ENCODE measurements at regions not wholly inside any gene's neighbourhood (a gene's known extent, or its start where the extent isn't known, plus 50 kb on each side); places are given as distances from the start of the nearest gene placed in this dataset.

DNA sequence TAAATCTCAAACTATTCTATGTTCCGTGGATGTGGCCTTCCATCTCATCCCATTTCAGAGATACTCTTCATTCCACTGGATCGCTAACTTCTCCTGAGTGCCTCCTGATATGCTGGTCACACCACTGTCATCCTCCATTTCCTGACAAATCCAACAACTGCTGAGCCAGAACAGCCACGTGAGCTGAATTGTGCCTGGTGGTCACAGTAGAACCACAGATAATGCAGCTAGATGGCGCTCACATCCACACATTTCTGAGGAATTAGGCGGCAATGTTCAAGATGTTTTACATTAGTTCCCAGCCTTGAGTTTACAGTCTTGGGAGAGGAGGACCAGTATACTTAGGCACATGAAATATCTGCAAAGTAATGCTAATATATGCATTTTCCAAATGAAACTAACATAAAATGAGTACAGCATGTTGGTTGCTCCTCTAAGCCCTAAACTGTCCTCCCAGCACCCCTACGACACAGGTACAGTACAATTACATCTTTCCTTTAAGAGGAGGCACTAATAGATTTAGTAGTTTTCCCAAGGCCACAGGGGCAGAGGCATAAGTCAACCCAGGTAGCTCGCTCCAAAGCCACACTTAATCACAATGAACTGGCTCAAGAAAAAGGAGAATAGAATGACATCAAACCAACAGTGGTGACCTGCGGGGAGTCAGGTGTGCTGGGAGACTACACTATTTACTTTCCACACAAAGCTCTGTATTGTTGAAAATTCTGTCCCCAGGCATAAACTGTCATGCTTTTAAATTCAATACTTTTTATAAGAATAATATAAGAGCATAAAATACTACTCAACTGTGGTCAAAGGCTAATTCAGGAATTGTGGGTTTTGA is 134.2 kb downstream of the CHIC2 start:
- no peaks in the 10 kb centered on the region for H3K36me3 ChIP-seq (ENCODE audit: insufficient read depth, low read length)
- no peaks in the 10 kb centered on the region for H3K9me2 ChIP-seq (ENCODE audit: insufficient read depth, low read length)
- H3K4me2 ChIP-seq (ENCODE audit: low read length) = no peak overlapping the region
- no peak overlapping the region for H3K4me3 ChIP-seq (ENCODE audit: low read length)
- no peaks in the 10 kb centered on the region for H4K20me1 ChIP-seq (ENCODE audit: insufficient read depth)
- H3K9ac ChIP-seq (ENCODE audit: low read length) = no peak overlapping the region
- no peaks in the 10 kb centered on the region for H3K9me3 ChIP-seq (ENCODE audit: low read length)
- no peaks in the 10 kb centered on the region for H3K79me2 ChIP-seq (replicated peaks; ENCODE audit: insufficient read depth, low read length)
- H3F3A ChIP-seq (ENCODE audit: insufficient read depth, low read length, poor library complexity, severe bottlenecking) = no peaks in the 10 kb centered on the region
- H2AFZ ChIP-seq (ENCODE audit: low read depth, low read length) = no peak overlapping the region
- peak; percentile 26 for TF ChIP-seq MXI1 (conservative IDR thresholded peaks at IDR 0.05; ENCODE audit: poor library complexity, severe bottlenecking)
- TF ChIP-seq CTCF (IDR thresholded peaks at IDR 0.05; ENCODE audit: poor library complexity, severe bottlenecking) = peak; percentile 72
- peak; percentile 69 for TF ChIP-seq RAD21 (conservative IDR thresholded peaks at IDR 0.05)
- TF ChIP-seq SMC3 (conservative IDR thresholded peaks at IDR 0.05; ENCODE audit: poor library complexity) = peak; percentile 69
- no peak for TF ChIP-seq EZH2 (IDR thresholded peaks at IDR 0.05; ENCODE audit: borderline replicate concordance, insufficient read depth, low read length, poor library complexity, severe bottlenecking)
- no peak for TF ChIP-seq EP300 (conservative IDR thresholded peaks at IDR 0.05; ENCODE audit: poor library complexity, severe bottlenecking)
- no peaks in the 10 kb centered on the region for H3K27me3 ChIP-seq (ENCODE audit: insufficient read depth, low read depth, low read length)
- no peak overlapping the region for H3K27ac ChIP-seq (ENCODE audit: low read length)

DNA sequence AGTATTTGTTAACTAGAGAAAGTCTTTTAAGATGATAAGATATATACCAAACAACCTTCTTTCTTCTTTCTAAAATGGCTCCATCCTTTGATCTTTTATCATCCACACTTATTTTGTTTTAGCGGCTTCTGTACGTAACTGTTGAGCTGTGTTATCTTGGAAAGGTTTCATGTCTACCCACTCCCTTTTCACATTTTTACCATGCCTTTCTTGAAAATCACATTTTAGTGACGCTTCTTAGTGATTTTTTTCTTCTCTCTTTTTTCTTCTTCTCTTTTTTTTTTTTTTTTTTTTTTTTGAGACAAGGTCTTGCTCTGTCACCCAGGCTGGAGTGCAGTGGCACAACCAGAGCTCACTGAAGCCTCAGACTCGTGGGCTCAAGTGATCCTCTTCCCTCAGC is 135.1 kb downstream of the CHIC2 start:
- Histone ChIP-seq H3K9me3 (ENCODE audit: low read length) (no peaks in the 10 kb centered on the region), H4K20me1 (ENCODE audit: insufficient read depth) (no peaks in the 10 kb centered on the region), H3F3A (ENCODE audit: insufficient read depth, low read length, poor library complexity, severe bottlenecking) (no peaks in the 10 kb centered on the region), H3K27me3 (ENCODE audit: insufficient read depth, low read depth, low read length) (no peaks in the 10 kb centered on the region), H3K79me2 (replicated peaks; ENCODE audit: insufficient read depth, low read length) (no peaks in the 10 kb centered on the region), H3K9ac (ENCODE audit: low read length) (no peak overlapping the region), H2AFZ (ENCODE audit: low read depth, low read length) (no peak overlapping the region), H3K4me3 (ENCODE audit: low read length) (no peak overlapping the region), H3K4me2 (ENCODE audit: low read length) (no peak overlapping the region), H3K36me3 (ENCODE audit: insufficient read depth, low read length) (no peaks in the 10 kb centered on the region), H3K9me2 (ENCODE audit: insufficient read depth, low read length) (no peaks in the 10 kb centered on the region), H3K27ac (ENCODE audit: low read length) (no peak overlapping the region)
- TF ChIP-seq EP300 (conservative IDR thresholded peaks at IDR 0.05; ENCODE audit: poor library complexity, severe bottlenecking) (no peak), SMC3 (conservative IDR thresholded peaks at IDR 0.05; ENCODE audit: poor library complexity) (no peak), CTCF (IDR thresholded peaks at IDR 0.05; ENCODE audit: poor library complexity, severe bottlenecking) (no peak), EZH2 (IDR thresholded peaks at IDR 0.05; ENCODE audit: borderline replicate concordance, insufficient read depth, low read length, poor library complexity, severe bottlenecking) (no peak), MXI1 (conservative IDR thresholded peaks at IDR 0.05; ENCODE audit: poor library complexity, severe bottlenecking) (no peak), RAD21 (conservative IDR thresholded peaks at IDR 0.05) (no peak), POLR2AphosphoS5 (IDR thresholded peaks at IDR 0.05) (no peak), TAF1 (IDR thresholded peaks at IDR 0.05; ENCODE audit: low read depth) (no peak)
- TF ChIP-seq, protein P1, sequence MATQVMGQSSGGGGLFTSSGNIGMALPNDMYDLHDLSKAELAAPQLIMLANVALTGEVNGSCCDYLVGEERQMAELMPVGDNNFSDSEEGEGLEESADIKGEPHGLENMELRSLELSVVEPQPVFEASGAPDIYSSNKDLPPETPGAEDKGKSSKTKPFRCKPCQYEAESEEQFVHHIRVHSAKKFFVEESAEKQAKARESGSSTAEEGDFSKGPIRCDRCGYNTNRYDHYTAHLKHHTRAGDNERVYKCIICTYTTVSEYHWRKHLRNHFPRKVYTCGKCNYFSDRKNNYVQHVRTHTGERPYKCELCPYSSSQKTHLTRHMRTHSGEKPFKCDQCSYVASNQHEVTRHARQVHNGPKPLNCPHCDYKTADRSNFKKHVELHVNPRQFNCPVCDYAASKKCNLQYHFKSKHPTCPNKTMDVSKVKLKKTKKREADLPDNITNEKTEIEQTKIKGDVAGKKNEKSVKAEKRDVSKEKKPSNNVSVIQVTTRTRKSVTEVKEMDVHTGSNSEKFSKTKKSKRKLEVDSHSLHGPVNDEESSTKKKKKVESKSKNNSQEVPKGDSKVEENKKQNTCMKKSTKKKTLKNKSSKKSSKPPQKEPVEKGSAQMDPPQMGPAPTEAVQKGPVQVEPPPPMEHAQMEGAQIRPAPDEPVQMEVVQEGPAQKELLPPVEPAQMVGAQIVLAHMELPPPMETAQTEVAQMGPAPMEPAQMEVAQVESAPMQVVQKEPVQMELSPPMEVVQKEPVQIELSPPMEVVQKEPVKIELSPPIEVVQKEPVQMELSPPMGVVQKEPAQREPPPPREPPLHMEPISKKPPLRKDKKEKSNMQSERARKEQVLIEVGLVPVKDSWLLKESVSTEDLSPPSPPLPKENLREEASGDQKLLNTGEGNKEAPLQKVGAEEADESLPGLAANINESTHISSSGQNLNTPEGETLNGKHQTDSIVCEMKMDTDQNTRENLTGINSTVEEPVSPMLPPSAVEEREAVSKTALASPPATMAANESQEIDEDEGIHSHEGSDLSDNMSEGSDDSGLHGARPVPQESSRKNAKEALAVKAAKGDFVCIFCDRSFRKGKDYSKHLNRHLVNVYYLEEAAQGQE (IDR thresholded peaks at IDR 0.05; ENCODE audit: borderline replicate concordance) = no peak
